OCI-M1 (cell line): ENCODE measurements at regions not wholly inside any gene's neighbourhood (a gene's known extent, or its start where the extent isn't known, plus 50 kb on each side); places are given as distances from the start of the nearest gene placed in this dataset.
"Not testable (repeated sequence)": the region's sequence is repeated elsewhere in the genome, so short reads cannot be mapped to it uniquely, and the experiment has no call there.

ENCODE experiments used
- DNase-seq: peaks from one replicate; lab custom pipeline; 2025; lab: John Stamatoyannopoulos, UW

DNA sequence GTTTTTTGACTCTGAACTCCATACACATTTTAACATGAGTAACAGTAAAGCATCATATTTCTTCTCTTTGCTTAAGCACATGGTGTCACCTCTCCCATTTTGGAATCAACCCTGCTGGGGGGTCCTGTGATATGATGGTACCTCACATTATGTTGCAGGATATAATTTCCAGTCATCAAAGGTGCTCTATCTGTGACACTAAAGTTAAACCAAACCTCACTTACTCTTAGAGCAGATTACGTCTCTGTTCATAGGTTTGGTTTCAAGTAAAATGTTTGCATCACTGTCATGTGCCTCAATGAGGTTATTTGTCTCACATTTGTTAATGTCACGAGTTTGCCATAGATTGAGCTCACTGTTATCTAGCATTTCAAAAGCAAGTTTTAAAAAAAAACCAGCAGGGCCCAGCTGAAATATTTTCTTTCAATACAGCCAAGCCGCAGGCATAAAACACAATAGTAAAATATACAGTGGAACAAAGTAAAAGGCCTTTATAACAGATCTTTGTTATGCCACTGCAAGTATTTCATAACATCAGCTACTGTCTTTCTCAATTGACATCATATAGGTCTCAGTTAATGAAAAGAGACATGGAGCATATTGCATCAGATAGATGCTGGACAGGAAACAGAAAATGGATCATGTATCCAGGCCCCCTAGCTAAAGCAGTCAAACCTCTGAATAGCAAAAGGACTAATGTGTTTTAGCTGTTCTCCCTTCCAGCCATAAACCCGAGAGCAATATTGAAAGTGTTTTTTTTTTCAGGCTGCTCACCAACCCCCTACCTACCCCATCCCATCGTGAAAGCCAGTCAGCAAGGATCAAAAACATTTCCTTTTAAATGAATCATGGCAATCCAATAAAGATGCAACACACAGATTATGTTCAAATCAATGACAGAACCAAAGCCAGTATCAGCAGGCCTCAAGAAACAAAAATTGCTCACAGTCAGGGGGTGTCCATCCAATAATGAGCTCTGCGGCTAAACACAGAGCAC lies 182.1 kb upstream of the ITGA1 start:
- no peak for DNase-seq

DNA sequence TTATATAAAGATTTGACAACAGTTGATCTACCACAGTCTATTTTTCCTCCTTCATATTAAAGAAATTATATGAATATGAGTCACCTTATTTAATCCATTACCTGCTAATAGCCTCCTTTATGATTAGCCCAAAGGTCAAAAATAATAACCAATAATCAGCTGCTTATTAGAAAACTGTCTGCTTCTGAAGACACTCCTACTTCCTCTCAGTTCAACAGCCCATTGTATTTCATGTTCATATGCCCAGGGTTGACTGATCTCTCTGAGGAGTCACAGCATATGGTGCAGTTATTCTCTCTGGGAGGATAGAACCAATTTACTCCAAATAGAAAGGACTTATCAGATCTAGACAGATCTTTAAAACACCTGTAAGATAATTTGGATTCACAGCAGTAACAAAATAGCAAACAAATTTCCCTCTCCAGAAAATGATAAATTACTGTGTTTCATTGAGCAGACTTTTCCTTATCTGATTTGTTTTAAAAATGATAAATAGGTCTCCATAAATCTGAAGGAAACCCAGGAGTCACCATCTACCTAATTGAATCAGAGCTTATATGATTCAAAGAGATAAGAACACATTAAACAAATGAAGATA lies 180.4 kb upstream of the ITGA1 start:
- no peak for DNase-seq

DNA sequence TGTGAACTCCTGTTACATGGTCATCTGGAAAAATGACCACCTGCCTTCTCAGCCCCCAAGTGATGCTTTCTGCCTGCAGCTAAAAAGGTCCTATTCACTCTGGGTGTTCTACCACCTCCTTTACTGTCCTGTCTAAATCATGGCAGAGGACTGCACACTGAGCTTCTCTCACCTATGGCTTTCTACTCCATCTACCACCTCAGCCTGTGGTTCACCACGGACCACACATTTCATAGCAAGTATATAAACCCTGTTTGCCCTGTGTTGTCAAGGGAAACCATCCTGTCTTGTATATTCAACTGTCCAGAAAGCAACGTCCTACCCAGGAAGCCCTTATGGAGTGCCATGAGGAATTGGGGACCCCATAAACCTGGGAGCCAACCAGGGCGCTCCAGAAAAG lies 167.4 kb upstream of the ITGA1 start:
- no peak for DNase-seq

DNA sequence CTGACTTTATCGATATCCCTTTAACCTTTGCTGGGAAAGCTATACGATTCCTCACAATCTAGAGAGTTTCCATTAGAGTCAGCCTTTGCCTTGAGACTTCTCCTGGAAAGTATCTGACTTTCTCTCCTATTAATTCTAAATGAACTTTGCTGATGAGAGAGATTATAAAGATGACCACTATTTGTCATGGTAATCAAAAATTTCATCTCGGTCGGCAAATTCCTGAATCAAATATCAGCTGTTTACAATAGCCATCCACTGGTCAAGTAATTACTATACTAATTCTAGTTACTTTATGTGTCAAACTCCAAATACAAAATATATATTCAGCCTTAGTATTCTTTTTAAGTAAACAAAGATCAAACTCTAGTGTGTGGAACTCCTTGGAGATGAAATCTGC lies 164.4 kb upstream of the ITGA1 start:
- DNase-seq = no peak

DNA sequence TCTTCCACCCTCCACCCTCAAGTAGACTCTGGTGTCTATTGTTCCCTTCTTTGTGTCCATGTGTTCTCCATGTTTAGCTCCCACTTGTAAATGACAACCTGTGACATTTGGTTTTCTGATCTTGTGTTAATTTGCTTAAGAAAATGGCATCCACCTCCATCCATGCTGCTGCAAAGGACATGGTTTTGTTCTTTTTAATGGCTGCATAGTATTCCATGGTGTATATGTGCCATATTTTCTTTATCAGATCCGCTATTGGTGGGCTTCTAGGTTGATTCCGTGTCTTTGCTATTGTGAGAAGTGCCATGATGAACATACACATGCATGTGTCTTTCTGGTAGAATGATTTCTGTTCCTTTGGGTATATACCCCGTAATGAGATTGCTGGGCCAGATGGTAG lies 163.4 kb upstream of the ITGA1 start:
- no peak for DNase-seq

DNA sequence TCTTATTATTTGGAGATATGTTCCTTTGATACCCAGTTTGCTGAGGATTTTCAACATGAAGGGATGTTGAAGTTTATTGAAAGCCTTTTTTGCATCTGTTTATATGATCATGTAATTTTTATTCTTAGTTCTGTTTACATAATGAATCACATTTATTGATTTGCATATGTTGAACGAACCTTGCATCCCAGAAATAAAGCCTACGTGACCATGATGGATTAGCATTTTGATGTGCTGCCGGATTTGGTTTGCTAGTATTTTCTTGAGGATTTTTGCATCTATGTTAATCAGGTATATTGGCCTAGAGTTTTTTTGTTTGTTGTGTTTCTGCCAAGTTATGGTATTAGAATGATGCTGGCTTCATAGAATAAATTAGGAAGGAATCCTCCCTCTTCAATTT lies 161.4 kb upstream of the ITGA1 start:
- no peak for DNase-seq

DNA sequence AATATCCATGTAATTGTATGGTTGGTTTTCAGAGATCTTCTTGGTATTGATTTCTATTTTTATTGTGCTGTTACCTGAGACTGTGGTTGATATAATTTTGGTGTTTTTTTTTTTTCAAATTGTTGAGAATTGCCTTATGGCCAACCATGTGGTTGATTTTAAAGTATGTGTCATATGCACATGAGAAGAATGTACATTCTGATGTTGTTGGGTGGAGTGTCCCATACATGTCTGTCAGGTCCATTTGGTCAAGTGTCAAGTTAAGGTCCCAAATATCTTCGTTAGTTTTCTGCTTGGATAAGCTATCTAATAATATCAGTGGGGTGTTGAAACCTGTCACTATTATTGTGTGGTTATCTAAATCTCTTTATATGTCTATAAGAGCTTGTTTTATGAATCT lies 160.0 kb upstream of the ITGA1 start:
- DNase-seq = no peak

DNA sequence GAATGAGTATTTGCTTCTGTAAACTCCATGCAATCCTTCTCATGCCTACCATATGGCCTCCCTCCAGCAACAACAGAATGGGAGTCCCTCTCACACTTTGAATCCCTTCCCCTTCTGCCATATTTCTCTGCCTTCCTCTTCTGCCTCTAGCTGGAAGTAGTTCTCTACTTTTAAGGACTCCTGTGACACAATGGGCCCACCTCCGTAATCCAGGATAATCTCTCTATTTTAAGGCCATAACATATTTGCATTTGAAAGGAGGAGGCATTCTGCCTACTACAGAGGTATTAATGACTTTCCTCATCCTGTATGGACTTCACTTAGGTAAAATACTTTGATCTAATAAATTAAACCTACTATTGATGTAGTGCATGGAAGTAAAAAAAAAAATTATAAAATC lies 155.4 kb upstream of the ITGA1 start:
- no peak for DNase-seq

DNA sequence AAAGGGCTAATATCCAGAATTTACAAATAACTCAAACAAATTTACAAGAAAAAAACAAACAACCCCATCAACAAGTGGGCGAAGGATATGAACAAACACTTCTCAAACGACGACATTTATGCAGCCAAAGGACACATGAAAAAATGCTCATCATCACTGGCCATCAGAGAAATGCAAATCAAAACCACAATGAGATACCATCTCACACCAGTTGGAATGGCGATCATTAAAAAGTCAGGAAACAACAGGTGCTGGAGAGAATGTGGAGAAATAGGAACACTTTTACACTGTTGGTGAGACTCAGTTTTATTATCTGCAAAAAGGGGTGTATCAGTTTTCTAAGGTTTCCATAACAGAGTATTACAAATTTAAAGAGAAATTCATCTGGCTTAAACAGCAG lies 153.5 kb upstream of the ITGA1 start:
- DNase-seq = not testable (repeated sequence)

DNA sequence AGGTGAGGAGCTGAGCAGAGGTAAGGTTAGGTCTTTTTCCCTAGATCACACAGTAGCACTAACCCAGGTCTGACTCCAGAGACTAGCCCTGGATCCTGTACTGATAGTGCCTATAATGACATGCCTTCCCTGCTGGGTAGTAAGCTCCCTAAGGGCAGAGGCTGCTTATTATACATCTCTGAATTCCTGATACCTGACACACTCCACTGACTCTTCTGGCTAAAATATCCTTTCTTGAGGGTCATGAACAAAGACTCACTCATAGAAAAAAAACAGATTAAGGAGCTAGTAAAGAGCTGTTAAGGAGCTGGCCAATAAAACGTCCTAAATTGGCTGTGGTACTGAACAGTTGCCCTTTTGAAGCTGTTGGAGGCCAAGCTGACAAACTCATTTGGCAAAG lies 149.0 kb upstream of the ITGA1 start:
- DNase-seq = no peak

DNA sequence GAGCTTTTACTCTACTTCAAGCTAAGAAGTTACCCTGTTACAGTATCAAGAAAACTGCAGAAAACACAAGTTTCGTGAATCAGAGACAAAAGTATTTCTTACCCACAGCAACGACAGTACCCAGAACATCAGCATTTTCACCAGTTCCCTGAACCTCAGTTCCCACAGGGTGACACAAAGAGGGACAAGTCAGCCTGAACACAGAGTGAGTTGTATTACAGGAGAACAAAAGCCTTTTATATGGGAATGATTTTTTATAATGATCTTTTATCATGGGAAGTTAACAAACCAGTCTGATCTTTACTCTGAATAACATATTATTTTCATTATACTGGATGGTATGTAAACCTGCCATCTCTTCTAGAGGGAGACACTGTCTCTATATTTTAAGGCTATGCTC lies 139.0 kb upstream of the ITGA1 start:
- DNase-seq = no peak

DNA sequence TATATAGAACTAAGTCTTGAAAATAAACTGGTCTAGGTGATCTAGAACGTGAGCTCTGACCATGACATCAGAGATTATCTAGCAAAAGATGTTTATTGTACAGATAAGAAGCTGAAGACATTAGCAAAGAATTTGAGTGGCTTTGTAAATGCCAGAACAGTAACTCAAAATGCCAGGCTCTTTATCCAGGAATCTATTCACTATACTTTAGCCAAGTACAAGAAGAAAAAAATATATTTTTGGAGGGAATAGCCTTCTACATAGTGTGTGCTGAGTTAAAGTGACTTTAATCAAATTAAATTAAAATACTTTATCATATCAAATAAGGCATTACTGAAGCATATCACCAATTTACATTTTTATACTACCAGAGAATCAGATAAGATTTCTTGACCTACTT lies 132.6 kb upstream of the ITGA1 start:
- no peak for DNase-seq

DNA sequence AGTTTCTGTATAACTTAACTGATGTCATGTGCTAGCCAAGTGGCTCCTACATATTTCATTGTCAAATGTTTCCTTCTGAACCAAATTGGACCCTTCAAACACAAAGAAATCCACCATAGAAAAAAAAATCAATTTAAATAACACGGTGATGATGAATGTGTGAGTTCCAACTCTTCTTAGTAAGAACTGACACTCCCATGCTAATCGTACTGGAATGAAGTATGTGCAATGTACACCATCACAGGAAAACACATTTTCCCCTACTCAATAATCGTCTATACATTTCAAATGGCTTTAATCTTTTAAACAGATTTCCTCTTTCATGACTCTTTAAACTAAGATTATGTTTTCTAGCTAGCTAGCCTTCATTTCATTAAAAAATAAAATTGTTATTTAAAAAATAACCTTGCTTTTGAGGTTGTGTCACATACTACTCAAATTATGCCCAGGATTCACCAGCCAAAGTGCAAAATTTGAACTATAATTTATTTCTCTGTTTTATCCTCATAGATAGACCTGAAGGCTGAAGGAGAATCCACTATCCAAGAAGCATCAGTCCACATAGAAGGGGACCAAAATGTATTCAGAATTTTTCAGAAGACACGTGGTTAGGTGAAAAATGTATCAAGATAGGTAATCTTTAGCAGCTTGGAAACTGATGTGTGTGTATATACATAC lies 131.0 kb upstream of the ITGA1 start:
- no peak for DNase-seq

DNA sequence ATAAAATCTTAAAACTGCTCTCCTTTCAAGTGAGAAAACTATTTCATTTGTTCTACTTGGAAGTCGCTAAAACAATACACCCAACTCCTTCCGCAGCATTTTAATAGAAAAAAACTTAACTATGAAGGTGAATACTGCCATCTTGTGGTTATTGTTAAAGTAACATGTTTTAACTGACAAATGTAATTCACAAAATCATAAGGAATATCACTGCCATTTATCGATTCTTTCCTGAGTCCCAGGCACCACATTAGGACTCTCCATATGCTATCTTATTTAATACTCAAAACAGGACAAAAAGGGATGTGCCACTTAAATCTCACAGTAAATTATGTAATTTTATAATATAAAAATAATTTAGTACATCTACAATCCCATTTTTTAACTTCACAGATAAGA lies 130.5 kb upstream of the ITGA1 start:
- peak; percentile 74 for DNase-seq

DNA sequence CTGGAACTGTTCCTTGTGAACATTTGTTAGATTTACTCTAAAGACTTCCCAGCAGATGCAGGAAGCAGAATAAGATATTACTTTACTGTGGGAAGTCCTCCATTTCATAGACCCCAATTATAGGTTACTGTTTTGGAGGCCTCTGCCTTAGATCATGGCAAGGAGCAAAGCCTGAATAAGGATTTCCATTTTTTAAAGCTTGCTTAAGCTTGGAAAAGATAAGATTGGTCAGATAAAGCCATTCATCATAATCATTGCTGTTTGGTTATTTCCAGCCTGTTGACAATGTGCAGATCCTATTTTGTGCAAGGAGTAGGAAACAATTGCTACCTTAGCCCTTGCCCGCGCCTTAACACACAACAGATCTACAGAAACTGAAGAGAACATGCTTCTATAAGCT lies 129.5 kb upstream of the ITGA1 start:
- DNase-seq = no peak

DNA sequence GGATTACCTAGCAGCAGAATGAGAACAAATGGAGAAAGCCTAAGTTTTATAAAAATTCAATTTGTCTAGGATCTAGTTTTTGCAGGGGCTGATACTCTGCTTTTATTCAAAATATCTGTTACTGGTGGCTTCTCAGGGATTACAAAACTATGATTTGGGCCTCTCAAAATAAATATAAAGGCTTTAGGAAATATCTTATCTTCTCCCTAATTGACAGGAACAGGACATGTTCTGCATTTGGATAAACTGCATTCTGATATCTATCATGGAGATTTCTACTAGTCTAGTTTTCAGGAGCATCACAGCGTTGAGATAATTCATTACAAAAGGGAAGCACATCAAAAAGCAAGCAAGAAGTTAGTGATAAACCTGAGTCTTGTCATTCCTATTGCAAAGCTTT lies 127.1 kb upstream of the ITGA1 start:
- no peak for DNase-seq

DNA sequence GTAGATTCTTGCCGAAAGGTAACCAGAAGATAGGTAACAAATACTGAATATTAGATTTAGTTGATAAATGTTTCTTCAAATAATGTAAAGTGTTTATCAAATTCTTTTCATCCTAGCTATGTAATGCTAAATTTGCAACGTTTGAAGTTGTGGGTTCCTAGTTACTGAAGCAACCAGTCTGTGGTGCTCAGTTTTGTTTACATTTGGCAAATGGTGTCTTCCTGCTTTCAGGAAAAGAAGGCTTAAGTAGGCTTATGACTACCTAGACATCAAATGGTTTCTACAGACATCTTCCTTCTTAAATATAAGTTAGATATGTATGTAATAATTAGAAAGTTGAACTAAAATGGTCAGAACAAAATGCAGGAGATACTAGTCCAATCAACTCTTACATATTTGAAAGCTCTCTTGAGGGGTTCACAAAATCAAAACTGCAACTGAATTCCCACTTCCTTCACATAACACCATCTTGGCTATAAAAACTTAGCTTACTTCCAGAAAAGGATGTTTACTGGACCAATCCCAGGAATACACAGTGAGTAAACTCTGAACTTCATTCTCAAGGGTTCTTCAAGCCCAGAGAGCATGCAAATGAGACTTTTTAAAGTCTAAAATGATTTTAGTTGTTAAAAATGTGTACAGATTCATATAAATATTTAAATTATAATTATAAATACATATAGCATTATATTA lies 125.7 kb upstream of the ITGA1 start:
- DNase-seq = no peak

DNA sequence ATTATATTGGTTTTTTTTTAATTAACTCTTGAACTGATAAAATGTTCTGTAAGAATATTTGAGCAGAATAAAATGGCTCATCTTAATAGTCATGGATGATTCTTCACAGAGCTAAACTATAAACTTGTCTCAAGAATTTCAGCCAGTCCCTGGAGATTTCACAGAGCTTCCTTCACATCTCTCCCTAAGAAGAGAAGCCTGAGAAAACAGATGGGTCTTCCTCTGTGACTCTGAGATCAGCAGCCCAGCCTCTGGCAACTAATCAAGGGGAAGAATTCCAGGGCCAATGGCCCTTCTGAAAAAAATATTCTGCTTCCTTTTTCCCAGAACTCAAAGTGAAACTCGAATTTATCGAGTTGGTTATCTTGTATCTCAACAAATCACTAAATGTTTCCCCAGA lies 122.2 kb upstream of the ITGA1 start:
- no peak for DNase-seq

DNA sequence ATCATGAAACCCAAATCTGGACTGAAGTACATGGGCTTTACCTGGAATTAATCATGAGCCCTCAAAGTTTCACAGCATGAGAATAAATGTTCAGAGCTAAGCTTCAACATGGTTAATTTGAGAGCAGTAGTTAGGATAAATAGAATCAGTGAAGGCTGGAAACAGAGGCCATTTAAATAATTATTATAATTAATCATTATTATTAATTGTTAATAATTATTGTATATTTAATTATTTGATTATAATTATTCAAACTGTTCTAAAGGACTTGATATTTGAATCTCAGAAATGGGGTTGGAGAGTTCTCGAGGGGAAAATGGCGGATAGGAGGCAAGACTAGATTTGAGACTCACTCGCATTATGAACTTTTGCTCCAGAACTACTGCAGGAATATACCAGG lies 119.6 kb upstream of the ITGA1 start:
- DNase-seq = no peak

DNA sequence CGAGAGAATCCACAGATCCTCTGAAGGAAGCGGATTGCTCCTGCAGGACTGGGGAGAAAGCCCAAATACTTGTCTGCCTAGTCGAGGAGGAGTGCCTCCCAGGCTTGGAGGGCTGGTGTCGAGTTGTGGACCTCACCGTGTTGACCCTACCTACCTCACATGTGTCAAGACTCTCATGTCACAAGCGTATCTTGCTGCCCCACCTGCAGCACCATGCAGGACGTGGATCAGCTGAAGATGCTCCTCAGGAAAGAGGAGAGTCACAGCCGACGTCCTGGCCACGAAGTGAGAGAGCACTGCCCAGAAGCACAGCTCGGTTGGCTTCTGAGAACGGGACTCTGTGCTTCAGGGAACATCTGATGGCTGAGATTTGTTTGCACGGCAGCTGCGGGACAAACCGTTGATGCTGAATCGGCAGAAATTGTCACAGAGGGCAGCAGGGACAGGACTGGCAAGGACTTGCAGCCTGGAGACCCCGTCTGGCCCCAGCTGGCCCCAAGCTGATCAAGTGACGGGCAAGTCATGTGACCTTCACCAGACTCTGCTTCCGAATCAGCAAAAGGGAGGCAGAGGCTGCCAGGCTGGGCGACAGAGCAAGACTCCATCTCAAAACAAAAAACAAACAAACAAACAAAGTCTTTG lies 119.1 kb upstream of the ITGA1 start:
- no peak for DNase-seq

DNA sequence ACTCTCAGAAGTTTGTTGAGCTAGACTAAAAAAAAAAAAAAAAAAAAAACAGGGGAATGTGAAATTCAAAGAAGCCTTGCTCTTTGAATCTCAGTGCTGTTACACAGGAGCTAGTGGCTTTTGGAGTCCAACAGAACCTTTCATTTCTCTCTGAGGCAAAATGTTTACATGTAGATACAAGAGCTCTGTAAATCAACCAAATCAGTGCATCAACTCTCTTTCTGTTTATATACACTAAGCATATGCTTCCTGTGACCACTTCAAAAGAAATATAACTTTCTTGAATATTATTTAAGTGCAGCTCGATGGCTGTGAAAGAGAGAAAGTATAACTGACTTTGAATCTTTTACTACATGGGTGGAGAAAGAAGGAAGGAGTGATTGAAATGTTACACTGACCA lies 115.3 kb upstream of the ITGA1 start:
- DNase-seq = no peak

DNA sequence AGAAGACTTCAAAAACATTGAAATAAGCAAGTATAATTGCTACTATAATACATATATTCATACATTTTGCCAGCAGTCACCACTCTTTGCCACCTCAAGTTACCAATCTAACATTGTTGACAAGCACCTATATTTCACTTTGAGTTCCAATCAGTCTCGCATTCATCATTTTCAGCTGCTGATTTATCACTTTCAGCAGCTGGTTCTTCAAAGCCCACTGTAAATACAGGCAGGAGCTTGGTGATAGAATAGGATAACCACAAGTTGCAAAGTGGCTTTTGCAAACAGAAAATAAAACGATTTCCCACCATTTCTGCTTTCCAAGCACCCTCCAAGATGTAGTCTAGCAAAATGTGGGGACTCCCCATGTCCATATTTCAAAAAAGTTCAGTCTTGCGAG lies 114.2 kb upstream of the ITGA1 start:
- DNase-seq = peak; percentile 15
